ENCODE measurements at regions not wholly inside any gene's neighbourhood (a gene's known extent, or its start where the extent isn't known, plus 50 kb on each side); places are given as distances from the start of the nearest gene placed in this dataset.

DNA sequence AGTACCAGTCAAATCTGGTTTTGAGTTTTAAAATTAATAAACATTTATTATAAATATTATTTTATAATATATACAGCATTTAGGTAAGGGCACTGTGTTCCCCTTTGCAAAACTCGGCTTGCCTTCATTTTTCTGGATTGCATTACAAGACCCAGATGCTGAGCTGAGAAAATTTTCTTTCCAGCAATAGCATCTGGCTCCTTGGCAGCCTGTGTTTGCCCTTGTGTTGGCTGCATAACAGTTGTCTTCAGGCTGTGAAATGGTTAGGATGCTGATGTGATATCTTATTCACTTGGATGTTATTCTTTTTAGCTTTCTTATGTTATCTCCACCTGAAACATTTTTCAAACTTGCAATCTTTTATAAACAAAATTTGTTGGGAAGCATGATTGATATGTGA, 784.4 kb downstream of the DACH1 start:
- no peak for DNase-seq
- no peaks in the 10 kb centered on the region for H3K4me1 Mint-ChIP-seq
- H3K36me3 Mint-ChIP-seq (ENCODE audit: low read depth) = no peaks in the 10 kb centered on the region
- POLR2A ChIA-PET = no interaction called here
- CTCF ChIA-PET = no interaction called here
- H3K4me3 Mint-ChIP-seq = no peak overlapping the region
- no peaks in the 10 kb centered on the region for H3K9me3 Mint-ChIP-seq
- H3K27ac Mint-ChIP-seq = no peak overlapping the region
- no peaks in the 10 kb centered on the region for H3K27me3 Mint-ChIP-seq

DNA sequence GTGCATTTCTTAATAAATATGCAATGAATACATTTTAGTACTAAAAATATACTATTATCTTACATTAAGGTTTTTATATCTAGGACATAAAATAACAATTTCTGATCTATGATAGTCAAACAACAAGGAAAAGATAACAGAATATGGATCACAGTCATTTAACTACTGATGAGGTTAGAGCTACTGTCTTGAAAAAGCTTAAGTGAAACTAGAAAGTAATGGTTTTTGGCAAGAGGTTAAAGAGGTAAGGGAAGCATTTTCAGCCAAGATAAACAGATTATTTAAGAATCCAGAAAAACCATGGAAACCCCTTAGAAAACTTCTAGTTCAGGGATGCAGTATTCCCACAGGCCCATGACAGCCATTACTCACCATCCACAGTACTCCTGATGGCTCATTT, 787.4 kb downstream of the DACH1 start:
- Mint-ChIP-seq H3K27me3 (no peaks in the 10 kb centered on the region), H3K27ac (no peak overlapping the region), H3K4me1 (no peaks in the 10 kb centered on the region), H3K9me3 (no peaks in the 10 kb centered on the region), H3K36me3 (ENCODE audit: low read depth) (no peaks in the 10 kb centered on the region), H3K4me3 (no peak overlapping the region)
- ChIA-PET POLR2A (no interaction called here), CTCF (no interaction called here)
- no peak for DNase-seq

DNA sequence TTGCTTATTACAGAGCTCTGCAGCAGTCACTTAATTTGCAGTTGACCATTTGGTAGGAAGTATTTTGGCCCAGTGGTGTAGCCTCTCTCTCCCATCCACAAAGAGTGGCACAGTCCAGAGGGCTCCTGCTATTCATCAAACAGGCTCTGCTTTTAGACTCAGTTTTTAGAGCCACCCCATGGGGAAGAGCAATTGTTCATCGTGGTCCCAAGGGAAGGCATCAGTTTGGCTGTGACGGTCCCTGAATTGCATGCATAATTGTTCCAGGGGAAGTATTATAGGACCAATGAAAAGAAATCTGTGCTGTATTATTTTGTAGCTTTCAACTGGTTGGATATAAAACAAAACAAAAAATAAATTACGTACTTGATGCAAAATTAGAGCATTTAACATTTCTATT, 799.0 kb downstream of the DACH1 start:
- ChIA-PET POLR2A (no interaction called here), CTCF (no interaction called here)
- H3K4me1 Mint-ChIP-seq = no peaks in the 10 kb centered on the region

DNA sequence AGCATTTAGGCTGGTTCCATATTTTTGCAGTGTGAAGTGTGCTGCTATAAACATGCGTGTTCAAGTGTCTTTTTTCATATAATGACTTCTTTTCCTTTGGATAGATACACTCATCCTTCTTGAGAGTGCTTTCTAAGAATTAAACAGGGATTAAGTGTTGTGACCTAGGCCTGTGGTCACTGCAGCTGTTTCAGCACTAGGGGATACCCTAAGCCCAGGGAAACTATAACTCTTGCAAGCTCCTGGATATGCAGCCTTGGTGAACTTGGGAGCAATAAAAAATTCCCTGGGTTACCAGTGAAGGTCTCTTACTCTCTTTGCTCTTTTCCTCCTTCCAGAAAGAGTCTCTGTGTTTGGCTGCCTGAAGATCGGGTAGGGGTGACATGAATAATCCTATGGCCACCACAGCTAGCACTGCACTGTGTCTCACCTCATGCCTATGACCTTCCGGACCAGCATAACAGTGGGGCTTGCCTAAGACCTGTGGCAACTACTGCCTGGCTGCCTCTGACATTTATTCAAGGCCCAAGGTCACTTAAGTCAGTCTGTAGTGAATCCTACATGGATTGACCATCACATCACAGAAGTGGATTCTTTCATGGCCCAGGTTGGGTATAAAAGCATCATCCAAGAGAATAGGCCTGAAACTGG, 799.7 kb downstream of the DACH1 start:
- POLR2A ChIA-PET = no interaction called here
- CTCF ChIA-PET = no interaction called here
- Mint-ChIP-seq H3K9me3 (no peaks in the 10 kb centered on the region), H3K27ac (no peak overlapping the region), H3K4me1 (no peaks in the 10 kb centered on the region), H3K36me3 (ENCODE audit: low read depth) (no peaks in the 10 kb centered on the region), H3K27me3 (no peaks in the 10 kb centered on the region), H3K4me3 (no peak overlapping the region)
- no peak for DNase-seq

More for the DNA sequence above, 799.0 kb downstream of the DACH1 start:
- Mint-ChIP-seq H3K9me3 (no peaks in the 10 kb centered on the region), H3K27me3 (no peaks in the 10 kb centered on the region), H3K27ac (no peak overlapping the region), H3K36me3 (ENCODE audit: low read depth) (no peaks in the 10 kb centered on the region), H3K4me3 (no peak overlapping the region)
- no peak for DNase-seq

DNA sequence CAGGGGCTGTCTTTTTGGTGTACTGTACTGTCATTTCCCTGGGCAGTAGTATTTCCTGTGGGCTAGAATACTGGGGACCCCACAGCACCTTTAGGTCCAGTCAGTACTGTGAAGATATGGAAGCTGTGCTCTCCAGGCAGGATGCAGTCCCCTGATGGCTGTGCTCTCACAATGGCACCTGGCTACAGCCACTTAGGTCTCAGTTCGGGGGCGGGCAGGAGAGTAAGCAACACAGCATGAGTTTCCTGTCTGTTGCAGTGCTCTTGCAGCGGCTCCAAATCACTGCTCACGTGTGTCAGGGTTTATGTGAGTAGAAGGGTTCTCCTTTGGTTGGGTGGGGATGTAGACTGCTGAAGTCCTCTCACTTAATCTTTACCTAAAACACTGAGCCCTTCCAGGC, 810.4 kb downstream of the DACH1 start:
- no peak for DNase-seq
- no peaks in the 10 kb centered on the region for H3K27me3 Mint-ChIP-seq
- no peak overlapping the region for H3K27ac Mint-ChIP-seq
- ChIA-PET POLR2A (no interaction called here), CTCF (no interaction called here)
- no peaks in the 10 kb centered on the region for H3K4me1 Mint-ChIP-seq
- no peaks in the 10 kb centered on the region for H3K9me3 Mint-ChIP-seq
- H3K36me3 Mint-ChIP-seq (ENCODE audit: low read depth) = no peaks in the 10 kb centered on the region
- no peak overlapping the region for H3K4me3 Mint-ChIP-seq

DNA sequence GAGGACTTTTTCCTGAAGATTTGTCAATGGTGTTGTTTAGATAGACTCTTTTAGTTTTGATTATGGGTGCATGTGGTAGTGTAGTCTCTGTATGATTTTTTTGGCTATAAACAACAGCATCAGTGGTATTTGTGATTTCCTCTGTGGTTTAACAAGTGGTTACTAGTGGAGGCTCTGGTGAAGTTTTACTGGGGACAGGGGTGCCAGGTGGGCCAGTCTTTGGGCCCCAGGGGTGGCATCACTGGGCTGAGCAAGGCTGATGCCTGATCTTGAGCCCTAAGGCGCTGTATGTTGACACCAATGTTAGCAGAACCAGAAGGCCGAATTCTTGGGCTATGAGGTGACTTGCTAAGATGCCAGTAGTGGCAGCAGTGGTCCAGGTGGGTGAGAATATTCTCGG, 811.4 kb downstream of the DACH1 start:
- DNase-seq = no peak
- no peak overlapping the region for H3K27ac Mint-ChIP-seq
- POLR2A ChIA-PET = no interaction called here
- H3K4me1 Mint-ChIP-seq = no peaks in the 10 kb centered on the region
- no peak overlapping the region for H3K4me3 Mint-ChIP-seq
- no peaks in the 10 kb centered on the region for H3K27me3 Mint-ChIP-seq
- CTCF ChIA-PET = no interaction called here
- H3K9me3 Mint-ChIP-seq = no peaks in the 10 kb centered on the region
- H3K36me3 Mint-ChIP-seq (ENCODE audit: low read depth) = no peaks in the 10 kb centered on the region

DNA sequence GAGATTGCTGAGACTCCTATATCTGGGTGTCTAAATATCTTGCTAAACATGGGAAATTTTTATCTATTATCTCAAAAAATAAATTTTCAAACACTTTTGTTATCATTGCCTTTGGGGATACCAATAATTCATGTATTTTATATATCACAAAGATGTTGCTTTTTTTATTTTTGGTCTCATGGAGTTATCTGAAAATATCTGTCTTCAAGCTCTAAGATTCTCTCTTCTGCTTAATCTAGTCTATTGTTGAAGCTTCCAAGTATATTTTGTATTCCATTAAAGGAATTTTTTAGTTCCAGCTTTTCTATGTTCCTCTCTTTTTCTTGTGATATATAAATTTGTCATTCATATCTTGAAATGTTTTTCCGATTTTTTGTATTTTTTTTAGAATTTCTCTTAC, 812.0 kb downstream of the DACH1 start:
- ChIA-PET POLR2A (no interaction called here), CTCF (no interaction called here)
- Mint-ChIP-seq H3K4me3 (no peak overlapping the region), H3K27me3 (no peaks in the 10 kb centered on the region), H3K4me1 (no peaks in the 10 kb centered on the region), H3K36me3 (ENCODE audit: low read depth) (no peaks in the 10 kb centered on the region), H3K9me3 (no peaks in the 10 kb centered on the region), H3K27ac (no peak overlapping the region)
- no peak for DNase-seq

DNA sequence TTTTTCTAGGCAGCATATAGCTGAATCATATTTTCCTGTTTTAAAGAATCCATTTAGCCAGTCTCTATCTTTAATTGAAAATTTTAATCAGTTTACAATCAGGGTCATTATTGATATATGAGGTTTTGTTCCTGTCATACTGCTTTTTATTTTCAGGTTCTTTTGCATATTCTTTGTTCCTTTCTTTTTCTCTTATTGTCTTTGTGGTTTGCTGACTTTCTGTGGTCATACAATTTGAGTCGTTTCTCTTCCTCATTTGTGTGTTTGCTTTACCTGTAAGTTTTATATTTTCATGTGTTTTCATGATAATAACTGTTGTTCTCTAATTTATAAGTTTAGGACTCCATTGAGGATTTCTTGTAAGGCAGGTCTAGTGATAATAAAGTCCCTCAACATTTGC, 812.6 kb downstream of the DACH1 start:
- Mint-ChIP-seq H3K27ac (no peak overlapping the region), H3K4me3 (no peak overlapping the region), H3K4me1 (no peaks in the 10 kb centered on the region), H3K27me3 (no peaks in the 10 kb centered on the region), H3K9me3 (no peaks in the 10 kb centered on the region), H3K36me3 (ENCODE audit: low read depth) (no peaks in the 10 kb centered on the region)
- ChIA-PET POLR2A (no interaction called here), CTCF (no interaction called here)
- no peak for DNase-seq

DNA sequence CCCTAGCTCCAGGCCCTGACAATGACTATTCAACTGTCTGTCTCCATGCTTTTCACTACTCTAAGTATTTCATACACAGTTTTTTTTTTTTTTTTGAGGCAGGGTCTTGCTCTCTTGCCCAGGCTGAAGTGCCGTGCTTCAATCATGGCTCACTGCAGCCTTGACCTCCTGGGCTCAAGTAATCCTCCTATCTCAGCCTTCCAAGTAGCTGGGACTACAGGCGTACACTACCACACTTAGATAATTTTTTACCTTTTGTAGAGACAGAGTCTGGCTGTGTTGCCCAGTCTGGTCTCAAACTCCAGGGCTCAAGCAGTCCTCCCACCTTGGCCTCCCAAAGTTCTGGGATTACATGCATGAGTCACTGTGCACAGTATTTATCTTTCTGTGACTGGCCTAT, 815.4 kb downstream of the DACH1 start:
- no peaks in the 10 kb centered on the region for H3K4me1 Mint-ChIP-seq
- no peaks in the 10 kb centered on the region for H3K27me3 Mint-ChIP-seq
- DNase-seq = no peak
- CTCF ChIA-PET = no interaction called here
- H3K4me3 Mint-ChIP-seq = no peak overlapping the region
- POLR2A ChIA-PET = no interaction called here
- H3K9me3 Mint-ChIP-seq = no peaks in the 10 kb centered on the region
- H3K36me3 Mint-ChIP-seq (ENCODE audit: low read depth) = no peaks in the 10 kb centered on the region
- no peak overlapping the region for H3K27ac Mint-ChIP-seq

DNA sequence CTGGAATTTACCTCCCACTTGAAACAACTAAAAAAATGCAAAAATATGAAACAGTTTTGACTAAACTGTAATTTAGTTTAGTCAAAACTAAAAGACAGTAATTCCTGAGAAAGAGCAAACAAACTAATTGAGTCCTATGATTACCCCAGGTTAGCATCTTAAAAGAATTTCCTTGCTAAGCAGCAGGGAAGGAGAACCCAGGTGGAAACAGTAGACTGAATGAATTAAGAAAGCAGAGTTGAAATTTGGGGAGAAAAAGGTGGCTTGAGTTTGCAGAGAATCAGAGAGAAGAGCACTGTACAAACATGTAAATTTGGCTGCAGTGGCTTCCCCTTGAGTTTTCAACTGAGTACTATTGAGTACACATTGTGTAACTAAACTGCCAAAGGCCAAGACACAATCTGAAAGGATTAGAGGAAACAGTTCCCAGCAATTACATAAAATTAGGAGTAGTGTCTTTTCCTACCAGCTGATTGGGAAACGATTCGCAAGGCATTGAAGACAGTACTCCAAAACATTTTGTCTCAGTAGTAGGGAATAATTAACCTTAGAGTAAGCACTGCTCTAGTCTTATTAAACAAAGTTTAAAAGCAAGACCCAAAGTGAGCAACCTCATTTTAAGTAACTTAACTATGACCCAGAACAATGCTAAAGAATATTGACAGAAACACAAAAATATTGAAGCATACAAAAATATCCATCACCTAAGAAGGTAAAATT, 820.5 kb downstream of the DACH1 start:
- DNase-seq = no peak
- H3K27me3 Mint-ChIP-seq = no peaks in the 10 kb centered on the region
- POLR2A ChIA-PET = no interaction called here
- H3K36me3 Mint-ChIP-seq (ENCODE audit: low read depth) = no peaks in the 10 kb centered on the region
- no peak overlapping the region for H3K4me3 Mint-ChIP-seq
- H3K27ac Mint-ChIP-seq = no peak overlapping the region
- H3K9me3 Mint-ChIP-seq = no peaks in the 10 kb centered on the region
- no peaks in the 10 kb centered on the region for H3K4me1 Mint-ChIP-seq
- CTCF ChIA-PET = no interaction called here

DNA sequence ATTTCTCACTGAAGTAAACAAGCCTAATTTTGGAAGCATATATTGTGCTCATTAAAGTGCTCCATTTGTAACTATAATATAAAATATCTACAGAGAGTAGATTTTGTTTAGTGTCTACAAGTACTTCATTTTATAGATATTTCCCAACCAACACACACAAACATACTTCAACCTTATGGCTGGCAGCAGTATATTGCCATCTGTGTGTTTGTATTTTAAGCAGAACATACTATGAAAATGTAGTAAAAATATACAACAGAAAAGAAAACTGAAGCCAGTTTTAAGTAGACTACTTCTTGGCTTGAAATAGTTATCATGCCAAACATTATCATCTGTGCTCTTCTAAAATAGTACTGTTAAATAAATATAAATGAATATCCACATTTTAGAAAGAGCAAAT, 821.9 kb downstream of the DACH1 start:
- CTCF ChIA-PET = no interaction called here
- H3K9me3 Mint-ChIP-seq = no peaks in the 10 kb centered on the region
- H3K27me3 Mint-ChIP-seq = no peaks in the 10 kb centered on the region
- H3K4me1 Mint-ChIP-seq = no peaks in the 10 kb centered on the region
- no peaks in the 10 kb centered on the region for H3K36me3 Mint-ChIP-seq (ENCODE audit: low read depth)
- no peak overlapping the region for H3K4me3 Mint-ChIP-seq
- H3K27ac Mint-ChIP-seq = no peak overlapping the region
- no peak for DNase-seq
- POLR2A ChIA-PET = no interaction called here

DNA sequence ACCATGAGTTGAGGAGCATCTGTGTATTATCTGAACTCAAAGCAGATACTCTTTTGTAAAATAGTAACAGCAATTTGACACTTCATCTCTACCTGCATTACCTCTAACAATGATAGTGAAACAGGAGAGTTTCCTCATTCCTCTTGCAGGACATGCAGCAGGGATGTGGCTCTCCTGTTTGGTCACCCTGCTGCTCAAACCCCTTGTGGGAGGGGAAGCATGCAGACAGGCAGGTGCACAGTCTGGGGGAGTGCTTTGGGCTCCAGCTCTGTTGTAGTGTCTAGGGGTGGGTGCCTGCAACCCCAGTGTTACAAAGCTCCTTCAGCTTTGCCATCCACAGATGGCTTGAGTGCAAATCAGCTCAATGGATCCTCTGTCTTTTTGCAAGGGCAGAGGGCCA, 827.6 kb downstream of the DACH1 start:
- Mint-ChIP-seq H3K4me1 (no peaks in the 10 kb centered on the region), H3K4me3 (no peak overlapping the region), H3K36me3 (ENCODE audit: low read depth) (no peaks in the 10 kb centered on the region), H3K27me3 (no peaks in the 10 kb centered on the region), H3K27ac (no peak overlapping the region), H3K9me3 (no peaks in the 10 kb centered on the region)
- no peak for DNase-seq
- CTCF ChIA-PET = no interaction called here
- POLR2A ChIA-PET = no interaction called here

DNA sequence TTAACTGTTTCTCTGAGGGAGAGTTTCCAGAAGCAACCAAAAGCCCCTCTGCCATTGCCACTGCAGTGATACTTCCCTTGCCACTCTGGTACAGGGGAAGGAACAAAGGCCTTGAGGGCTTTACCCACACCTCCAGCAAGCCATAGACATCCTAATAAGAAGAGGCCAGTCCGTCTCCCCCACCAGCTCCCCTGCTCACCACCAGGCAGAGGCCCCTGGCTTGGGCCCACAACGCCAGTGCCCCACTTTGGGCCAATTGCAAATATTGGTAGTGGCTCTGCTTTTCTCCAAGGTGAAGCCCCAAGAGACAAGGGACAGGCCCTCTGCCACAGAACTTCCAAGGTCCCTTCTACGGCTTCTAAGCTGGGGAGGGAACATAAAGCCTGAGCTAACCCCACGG, 833.0 kb downstream of the DACH1 start:
- H3K9me3 Mint-ChIP-seq = no peaks in the 10 kb centered on the region
- POLR2A ChIA-PET = no interaction called here

DNA sequence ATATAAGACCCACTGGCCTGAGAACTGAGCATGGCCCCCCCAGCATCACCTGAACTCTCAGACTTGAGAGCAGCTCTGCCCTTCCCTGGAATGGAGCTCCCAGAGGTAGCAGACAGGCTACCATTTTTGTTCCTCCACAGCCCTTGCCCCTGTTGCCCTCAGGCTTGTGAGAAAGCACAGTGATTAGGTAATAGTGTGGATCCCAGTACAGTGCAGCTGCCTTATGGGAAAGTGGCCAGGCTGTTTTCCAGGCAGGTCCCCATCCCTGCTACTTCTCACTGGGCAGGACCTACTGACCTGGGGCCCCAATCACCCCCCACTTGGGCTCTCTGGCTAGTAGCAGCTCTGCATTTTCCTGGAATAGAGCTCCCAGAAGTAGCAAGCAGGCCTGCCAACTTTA, 834.0 kb downstream of the DACH1 start:
- H3K4me1 Mint-ChIP-seq = no peaks in the 10 kb centered on the region
- ChIA-PET POLR2A (no interaction called here), CTCF (no interaction called here)
- no peak for DNase-seq
- no peak overlapping the region for H3K4me3 Mint-ChIP-seq
- H3K9me3 Mint-ChIP-seq = no peaks in the 10 kb centered on the region
- no peak overlapping the region for H3K27ac Mint-ChIP-seq
- no peaks in the 10 kb centered on the region for H3K27me3 Mint-ChIP-seq
- H3K36me3 Mint-ChIP-seq (ENCODE audit: low read depth) = no peaks in the 10 kb centered on the region

More for the DNA sequence above, 833.0 kb downstream of the DACH1 start:
- H3K27ac Mint-ChIP-seq = no peak overlapping the region
- DNase-seq = no peak
- no peaks in the 10 kb centered on the region for H3K27me3 Mint-ChIP-seq
- H3K4me3 Mint-ChIP-seq = no peak overlapping the region
- CTCF ChIA-PET = no interaction called here
- H3K4me1 Mint-ChIP-seq = no peaks in the 10 kb centered on the region
- no peaks in the 10 kb centered on the region for H3K36me3 Mint-ChIP-seq (ENCODE audit: low read depth)

Measured in activated CD4-positive, alpha-beta T cell treated with anti-CD3 and anti-CD28 coated beads, Interleukin-2, amount 10 ng/mL, durations not matched to agents 7 days and 5 days (primary cell).